ENCODE measurements at regions not wholly inside any gene's neighbourhood (a gene's known extent, or its start where the extent isn't known, plus 50 kb on each side); places are given as distances from the start of the nearest gene placed in this dataset.

DNA sequence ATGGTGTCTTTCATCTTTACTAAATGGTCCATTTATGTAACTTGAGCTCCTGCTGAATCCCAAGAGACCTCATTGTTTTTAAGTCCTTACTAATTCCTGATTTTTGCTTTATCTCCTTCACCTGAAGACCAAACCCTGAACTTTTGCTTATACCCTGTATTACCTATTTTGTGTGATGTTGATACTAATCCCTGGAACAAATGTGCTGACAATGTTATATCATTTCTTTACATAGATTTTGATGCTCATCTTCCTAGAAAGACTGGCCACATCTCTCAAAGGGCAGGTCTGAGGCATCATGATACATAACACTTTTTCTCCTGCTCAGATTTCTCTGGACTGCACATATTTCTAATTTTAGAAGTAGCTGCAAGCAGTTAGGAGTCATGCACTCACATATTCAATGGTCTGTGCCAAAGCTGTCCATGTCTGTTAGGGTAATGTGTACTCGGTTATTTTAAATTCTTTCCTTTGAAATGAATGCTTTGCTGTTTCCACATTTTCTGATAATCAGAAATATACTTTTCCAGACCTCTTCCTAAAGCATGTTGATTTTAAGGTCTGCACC, 427.9 kb upstream of the HNRNPA3 start:
- TF ChIP-seq, protein P1, sequence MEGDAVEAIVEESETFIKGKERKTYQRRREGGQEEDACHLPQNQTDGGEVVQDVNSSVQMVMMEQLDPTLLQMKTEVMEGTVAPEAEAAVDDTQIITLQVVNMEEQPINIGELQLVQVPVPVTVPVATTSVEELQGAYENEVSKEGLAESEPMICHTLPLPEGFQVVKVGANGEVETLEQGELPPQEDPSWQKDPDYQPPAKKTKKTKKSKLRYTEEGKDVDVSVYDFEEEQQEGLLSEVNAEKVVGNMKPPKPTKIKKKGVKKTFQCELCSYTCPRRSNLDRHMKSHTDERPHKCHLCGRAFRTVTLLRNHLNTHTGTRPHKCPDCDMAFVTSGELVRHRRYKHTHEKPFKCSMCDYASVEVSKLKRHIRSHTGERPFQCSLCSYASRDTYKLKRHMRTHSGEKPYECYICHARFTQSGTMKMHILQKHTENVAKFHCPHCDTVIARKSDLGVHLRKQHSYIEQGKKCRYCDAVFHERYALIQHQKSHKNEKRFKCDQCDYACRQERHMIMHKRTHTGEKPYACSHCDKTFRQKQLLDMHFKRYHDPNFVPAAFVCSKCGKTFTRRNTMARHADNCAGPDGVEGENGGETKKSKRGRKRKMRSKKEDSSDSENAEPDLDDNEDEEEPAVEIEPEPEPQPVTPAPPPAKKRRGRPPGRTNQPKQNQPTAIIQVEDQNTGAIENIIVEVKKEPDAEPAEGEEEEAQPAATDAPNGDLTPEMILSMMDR (IDR thresholded peaks at IDR 0.05): no peak
- no peak overlapping the region for H3K4me3 Mint-ChIP-seq
- DNase-seq: no peak
- peaks cover 9% of the 10 kb centered on the region; the same call in 1 of the 2 replicates for H3K9me3 Mint-ChIP-seq
- no peaks in the 10 kb centered on the region for H3K4me1 Mint-ChIP-seq (ENCODE audit: low read depth)
- H3K27ac Mint-ChIP-seq: no peak overlapping the region
- no peaks in the 10 kb centered on the region for H3K36me3 Mint-ChIP-seq (ENCODE audit: low read depth)
- no peaks in the 10 kb centered on the region; the same call in 1 of the 2 replicates for H3K27me3 Mint-ChIP-seq (ENCODE audit: insufficient read depth)

- Mint-ChIP-seq H3K27ac (no peak overlapping the region), H3K27me3 (ENCODE audit: insufficient read depth) (no peaks in the 10 kb centered on the region; the same call in 1 of the 2 replicates), H3K9me3 (peaks cover 6% of the 10 kb centered on the region; the same call in 1 of the 2 replicates), H3K36me3 (ENCODE audit: low read depth) (no peaks in the 10 kb centered on the region), H3K4me1 (ENCODE audit: low read depth) (no peaks in the 10 kb centered on the region), H3K4me3 (no peak overlapping the region)
- TF ChIP-seq, protein P1 (IDR thresholded peaks at IDR 0.05): no peak
- DNase-seq: no peak
Observed at GRCh38 chr2:176789751-176790150, 422.8 kb upstream of the HNRNPA3 start.

GRCh38 chr2:176790468-176790867, 422.1 kb upstream of the HNRNPA3 start:
- H3K36me3 Mint-ChIP-seq (ENCODE audit: low read depth): no peaks in the 10 kb centered on the region
- TF ChIP-seq, protein P1 (IDR thresholded peaks at IDR 0.05): no peak
- no peaks in the 10 kb centered on the region for H3K4me1 Mint-ChIP-seq (ENCODE audit: low read depth)
- H3K4me3 Mint-ChIP-seq: no peak overlapping the region
- no peak overlapping the region for H3K27ac Mint-ChIP-seq
- peaks cover 3% of the 10 kb centered on the region; the same call in 1 of the 2 replicates for H3K9me3 Mint-ChIP-seq
- DNase-seq: no peak
- no peaks in the 10 kb centered on the region for H3K27me3 Mint-ChIP-seq (ENCODE audit: insufficient read depth)

DNA sequence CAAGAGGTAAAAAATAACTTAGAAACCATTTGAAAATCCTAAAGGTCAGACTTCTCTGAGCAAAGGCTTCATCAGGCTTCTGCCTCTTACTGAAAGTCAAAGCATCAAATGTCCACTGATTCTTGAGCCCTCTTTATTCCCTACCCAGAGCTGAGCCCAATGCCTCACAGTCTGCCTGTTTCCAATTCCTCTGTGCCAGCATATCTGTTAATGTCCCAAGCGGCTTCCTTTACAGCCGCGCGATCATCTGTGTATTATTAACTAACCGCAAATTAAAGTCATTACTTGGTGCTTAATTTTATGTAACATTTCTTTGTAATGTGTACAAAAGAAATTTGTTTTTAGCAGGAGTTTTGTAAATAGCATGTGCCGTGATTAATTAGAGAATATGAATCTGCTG, 418.8 kb upstream of the HNRNPA3 start:
- no peaks in the 10 kb centered on the region for H3K4me1 Mint-ChIP-seq (ENCODE audit: low read depth)
- H3K27ac Mint-ChIP-seq: no peak overlapping the region
- DNase-seq: no peak
- no peak overlapping the region for H3K4me3 Mint-ChIP-seq
- peaks cover 3% of the 10 kb centered on the region; the same call in 1 of the 2 replicates for H3K9me3 Mint-ChIP-seq
- no peaks in the 10 kb centered on the region for H3K27me3 Mint-ChIP-seq (ENCODE audit: insufficient read depth)
- H3K36me3 Mint-ChIP-seq (ENCODE audit: low read depth): no peaks in the 10 kb centered on the region
- TF ChIP-seq, protein P1 (IDR thresholded peaks at IDR 0.05): no peak

DNA sequence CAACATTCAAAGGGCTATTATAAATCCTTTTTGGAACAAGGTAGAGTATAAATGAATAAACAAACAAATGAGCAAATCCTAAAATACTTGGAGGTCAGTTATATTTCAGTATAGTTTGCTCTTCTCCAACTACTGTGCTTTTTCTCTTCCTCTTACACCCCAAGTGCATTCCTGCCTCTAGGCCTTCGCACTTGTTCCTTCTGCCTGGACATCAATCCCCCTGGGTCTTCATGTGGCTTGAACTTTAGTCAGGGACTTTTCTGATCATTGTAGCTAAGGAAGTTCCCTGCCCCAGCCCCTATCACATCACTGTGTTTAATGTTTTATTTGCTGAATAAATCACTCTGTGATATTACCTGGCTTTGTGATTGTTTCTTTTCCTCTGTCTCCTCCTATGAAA, 418.2 kb upstream of the HNRNPA3 start:
- no peak overlapping the region for H3K27ac Mint-ChIP-seq
- no peak for DNase-seq
- TF ChIP-seq, protein P1 (IDR thresholded peaks at IDR 0.05): no peak
- no peak overlapping the region for H3K4me3 Mint-ChIP-seq
- peaks cover 3% of the 10 kb centered on the region; the same call in 1 of the 2 replicates for H3K9me3 Mint-ChIP-seq
- H3K4me1 Mint-ChIP-seq (ENCODE audit: low read depth): no peaks in the 10 kb centered on the region
- no peaks in the 10 kb centered on the region for H3K36me3 Mint-ChIP-seq (ENCODE audit: low read depth)
- H3K27me3 Mint-ChIP-seq (ENCODE audit: insufficient read depth): no peaks in the 10 kb centered on the region
